Stomach (tissue), 8 donors: ENCODE measurements at regions not wholly inside any gene's neighbourhood (a gene's known extent, or its start where the extent isn't known, plus 50 kb on each side); places are given as distances from the start of the nearest gene placed in this dataset.

Experiments
- DNase-seq, 2 donors: peaks; one replicate each; pipeline versions ENCODE4 v3.0.0 to v3.0.0-alpha.2; 2013 to 2019
- H3K27ac ChIP-seq, 5 donors: fragments of 200-600 bp in 4 of 5; sonication (generic) in 4 of 5; one replicate each; pipeline ENCODE4 v1.5.1; 2013 to 2019; ENCODE audit warnings: mild to moderate bottlenecking in 1 of 5, moderate library complexity in 1 of 5
- H3K27me3 ChIP-seq, 3 donors: fragments of 200-600 bp; sonication (generic); one replicate each; pipeline ENCODE4 v1.5.1; 2017 to 2019; ENCODE audit warnings: mixed run types in 1 of 3
- H3K36me3 ChIP-seq, 4 donors: fragments of 200-600 bp; sonication (generic); 1 replicate in 3 of 4; 2 replicates in 1 of 4; pipeline ENCODE4 v1.5.1; 2016 to 2019
- H3K4me1 ChIP-seq, 4 donors: fragments of 200-600 bp; sonication (generic); one replicate each; pipeline ENCODE4 v1.5.1; 2016 to 2019
- H3K4me3 ChIP-seq, 4 donors: fragments of 200-600 bp; sonication (generic) in 3 of 4; one replicate each; pipeline ENCODE4 v1.5.1; 2016 to 2019; ENCODE audit warnings: mild to moderate bottlenecking in 1 of 4
- H3K9me3 ChIP-seq, 4 donors: fragments of 200-600 bp; sonication (generic); one replicate each; pipeline ENCODE4 v1.5.1; 2016 to 2019
- CTCF ChIP-seq, 7 experiments: fragments of 450-650 bp in 4 of 7; fragments of 200-600 bp in 3 of 7; sonication (generic) in 3 of 7; IDR thresholded peaks; one replicate each; pipeline ENCODE4 v1.5.1; 2016 to 2019; ENCODE audit warnings: antibody characterized with exemption in 7 of 7, control low read depth in 2 of 7, mild to moderate bottlenecking in 1 of 7
- EP300 ChIP-seq: sonication (generic); formaldehyde crosslinking; IDR thresholded peaks from one replicate; pipeline ENCODE4 v1.6.1; 2017; ENCODE audit warnings: antibody characterized with exemption
- POLR2A ChIP-seq, 4 donors: fragments of 450-650 bp; IDR thresholded peaks; one replicate each; pipeline ENCODE4 v1.6.1; 2016; ENCODE audit warnings: antibody characterized with exemption in 4 of 4, control low read depth in 2 of 4, mild to moderate bottlenecking in 1 of 4, moderate library complexity in 1 of 4
- POLR2AphosphoS5 ChIP-seq, 3 donors: sonication (generic); formaldehyde crosslinking; IDR thresholded peaks; one replicate each; pipeline ENCODE4 v1.6.1; 2016; ENCODE audit warnings: antibody characterized with exemption in 3 of 3
- WGBS, 5 donors: extraction: QIAGEN DNeasy Blood & Tissue Kit in 3 of 5; methylation state at CpG; one replicate each; pipeline versions ENCODE4 v1.1.5 to v1.1.7; 2013 to 2018; 5-methylcytosine and 5-hydroxymethylcytosine counted together
- intact Hi-C: fragments of 100-400 bp; cut with DNase I; formaldehyde crosslinking; loops from one replicate; pipeline ENCODE4 v1.15.1; 2023; ENCODE audit warnings: low total_unique reads
- donor health status: healthy with polysubstance abuse.
- donor health status: Bipolar disorder and iron deficiency.
- donor health status: healthy.

DNA sequence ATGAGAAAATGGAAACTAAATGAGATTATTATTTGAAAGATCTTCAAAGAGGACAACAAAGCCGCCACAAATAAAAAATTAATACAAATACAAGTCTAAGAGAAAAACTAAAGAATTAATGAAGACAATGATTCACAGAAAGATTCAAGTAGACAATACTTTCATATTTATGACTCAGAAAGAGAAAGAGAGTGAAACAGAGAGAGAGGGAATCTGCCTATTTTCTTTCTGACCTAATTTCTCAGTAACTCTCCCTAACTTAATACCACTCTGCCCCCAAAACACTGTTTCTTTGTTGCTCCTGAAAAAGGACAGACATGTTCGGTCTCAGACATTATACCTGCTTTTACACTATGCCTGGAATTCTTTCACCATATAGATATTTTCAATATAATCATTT, 259.1 kb downstream of the SLC6A15 start:
- H3K4me1 ChIP-seq: no peaks in the 10 kb centered on the region
- H3K4me3 ChIP-seq: no peak overlapping the region

DNA sequence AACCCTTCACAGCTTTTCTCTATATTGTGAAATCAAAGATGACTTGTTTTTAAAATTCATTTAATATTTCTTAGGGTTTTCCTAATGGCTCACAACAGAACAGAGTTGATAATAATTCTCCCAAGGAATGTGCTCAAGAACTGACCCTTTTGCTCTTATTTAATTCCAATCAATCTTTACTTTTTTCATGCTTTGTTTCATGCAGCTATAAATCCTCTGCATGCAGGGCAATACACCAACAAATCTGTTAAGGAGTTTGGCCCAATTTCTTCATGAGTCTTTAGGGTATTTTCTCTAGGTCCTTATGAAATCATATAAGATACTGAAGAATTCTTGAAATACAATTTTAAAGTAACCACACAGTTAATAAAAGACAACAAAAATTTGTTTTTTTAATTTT, 264.2 kb downstream of the SLC6A15 start:
- Histone ChIP-seq H3K36me3 (no peaks in the 10 kb centered on the region), H3K9me3 (no peaks in the 10 kb centered on the region), H3K4me1 (no peaks in the 10 kb centered on the region), H3K27me3 (no peaks in the 10 kb centered on the region), H3K27ac (no peak overlapping the region), H3K4me3 (no peak overlapping the region)
- TF ChIP-seq EP300 (no peak), CTCF (IDR thresholded peaks at IDR 0.05) (no peak), POLR2AphosphoS5 (IDR thresholded peaks at IDR 0.05) (no peak), POLR2A (IDR thresholded peaks at IDR 0.05) (no peak)
- intact Hi-C loops: no loop called here
- DNase-seq: no peak

More for the DNA sequence above, 259.1 kb downstream of the SLC6A15 start:
- no peak for TF ChIP-seq CTCF (IDR thresholded peaks at IDR 0.05)
- no peak for TF ChIP-seq POLR2AphosphoS5 (IDR thresholded peaks at IDR 0.05)
- TF ChIP-seq EP300: no peak
- no peak for TF ChIP-seq POLR2A (IDR thresholded peaks at IDR 0.05)
- DNase-seq: no peak
- intact Hi-C loops: no loop called here
- Histone ChIP-seq H3K9me3 (no peaks in the 10 kb centered on the region), H3K27me3 (no peaks in the 10 kb centered on the region), H3K27ac (no peak overlapping the region), H3K36me3 (no peaks in the 10 kb centered on the region)
- WGBS, 5 donors: 82 to 92% (median 90%) methylated on average over 2 of the region's 2 CpGs

- Histone ChIP-seq H3K27ac (no peak overlapping the region), H3K27me3 (no peaks in the 10 kb centered on the region), H3K4me3 (no peak overlapping the region), H3K36me3 (no peaks in the 10 kb centered on the region), H3K4me1 (no peaks in the 10 kb centered on the region), H3K9me3 (no peaks in the 10 kb centered on the region)
- WGBS, 5 donors: 37 to 57% (median 50%) methylated on average over 2 of the region's 2 CpGs
- intact Hi-C loops: no loop called here
- DNase-seq: no peak
- TF ChIP-seq POLR2A (IDR thresholded peaks at IDR 0.05) (no peak), POLR2AphosphoS5 (IDR thresholded peaks at IDR 0.05) (no peak), CTCF (IDR thresholded peaks at IDR 0.05) (no peak), EP300 (no peak)
These were observed 267.7 kb downstream of the SLC6A15 start for GRCh38 chr12:84644908-84645307.

DNA sequence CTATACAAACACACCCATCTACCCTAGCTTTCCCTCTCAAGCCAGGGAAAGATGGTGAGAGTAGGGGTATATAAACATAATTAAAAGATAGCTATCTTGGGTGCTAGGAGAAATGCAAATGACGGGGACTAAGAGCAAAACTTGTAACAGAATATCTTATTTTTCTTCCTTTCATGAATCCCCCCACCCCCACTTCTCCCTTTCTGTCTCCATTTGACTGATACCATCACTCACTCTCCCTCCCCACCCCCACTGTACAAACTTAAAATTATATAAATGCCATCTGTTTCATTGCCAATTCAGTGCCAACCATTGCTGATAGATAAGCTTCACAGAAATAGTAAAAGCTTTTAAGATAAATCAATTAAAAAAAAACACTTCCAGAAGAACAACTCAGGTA, 268.6 kb downstream of the SLC6A15 start:
- WGBS, 5 donors: 76 to 92% (median 81%) methylated on average over 1 of the region's 1 CpG
- H3K27me3 ChIP-seq: no peaks in the 10 kb centered on the region
- TF ChIP-seq POLR2AphosphoS5 (IDR thresholded peaks at IDR 0.05): no peak
- no peak for TF ChIP-seq EP300
- TF ChIP-seq CTCF (IDR thresholded peaks at IDR 0.05): no peak
- TF ChIP-seq POLR2A (IDR thresholded peaks at IDR 0.05): no peak
- H3K27ac ChIP-seq: no peak overlapping the region
- DNase-seq: no peak
- no peaks in the 10 kb centered on the region for H3K4me1 ChIP-seq
- H3K9me3 ChIP-seq: no peaks in the 10 kb centered on the region
- H3K36me3 ChIP-seq: no peaks in the 10 kb centered on the region
- intact Hi-C loops: no loop called here
- H3K4me3 ChIP-seq: no peak overlapping the region
